IPS DF 6.9 (cell line): ENCODE measurements at regions not wholly inside any gene's neighbourhood (a gene's known extent, or its start where the extent isn't known, plus 50 kb on each side); places are given as distances from the start of the nearest gene placed in this dataset.

Experiments
- DNase-seq: peaks from one replicate; pipeline ENCODE4 v3.0.0-alpha.2; 2013; ENCODE audit warnings: low read depth, low spot score
- H3K27ac ChIP-seq: one replicate; pipeline ENCODE4 v1.5.1; 2013; ENCODE audit warnings: low read length, control low read depth
- H3K27me3 ChIP-seq: 2 replicates; pipeline ENCODE4 v1.6.1; 2013; ENCODE audit warnings: mild to moderate bottlenecking, low read length; ENCODE audit not compliant: control insufficient read depth, insufficient read depth
- H3K36me3 ChIP-seq: 2 replicates; pipeline ENCODE4 v1.6.1; 2013; ENCODE audit warnings: low read length; ENCODE audit not compliant: control insufficient read depth, insufficient read depth
- H3K4me1 ChIP-seq: 2 replicates; pipeline ENCODE4 v1.6.1; 2013; ENCODE audit warnings: low read length; ENCODE audit not compliant: control insufficient read depth, insufficient read depth
- H3K4me3 ChIP-seq: 2 replicates; pipeline ENCODE4 v1.5.1; 2013; ENCODE audit warnings: mild to moderate bottlenecking, low read length
- H3K9me3 ChIP-seq: 2 replicates; pipeline ENCODE4 v1.6.1; 2013; ENCODE audit warnings: low read length, inconsistent platforms; ENCODE audit not compliant: control insufficient read depth, insufficient read depth
- WGBS: extraction: QIAGEN DNeasy Blood & Tissue Kit; methylation state at CpG from one replicate; pipeline ENCODE4 v1.1.7; 2013; ENCODE audit warnings: mixed read lengths, missing lambda C conversion rate; ENCODE audit not compliant: insufficient read length, insufficient coverage; 5-methylcytosine and 5-hydroxymethylcytosine counted together

GRCh38 chr5:42366051-42366450 lies 57.2 kb upstream of the GHR start:
- DNase-seq = no peak

More at GRCh38 chr5:42366051-42366450, 57.2 kb upstream of the GHR start:
- H3K9me3 ChIP-seq = no peaks in the 10 kb centered on the region
- no CpG with 5 or more reads among the region's 2 CpGs for WGBS
- no peaks in the 10 kb centered on the region for H3K36me3 ChIP-seq
- H3K4me3 ChIP-seq = no peak overlapping the region
- H3K27ac ChIP-seq = no peak overlapping the region
- no peaks in the 10 kb centered on the region for H3K27me3 ChIP-seq
- H3K4me1 ChIP-seq = no peaks in the 10 kb centered on the region
